ENCODE measurements at regions not wholly inside any gene's neighbourhood (a gene's known extent, or its start where the extent isn't known, plus 50 kb on each side); places are given as distances from the start of the nearest gene placed in this dataset.
"Not testable (repeated sequence)": the region's sequence is repeated elsewhere in the genome, so short reads cannot be mapped to it uniquely, and the experiment has no call there.

DNA sequence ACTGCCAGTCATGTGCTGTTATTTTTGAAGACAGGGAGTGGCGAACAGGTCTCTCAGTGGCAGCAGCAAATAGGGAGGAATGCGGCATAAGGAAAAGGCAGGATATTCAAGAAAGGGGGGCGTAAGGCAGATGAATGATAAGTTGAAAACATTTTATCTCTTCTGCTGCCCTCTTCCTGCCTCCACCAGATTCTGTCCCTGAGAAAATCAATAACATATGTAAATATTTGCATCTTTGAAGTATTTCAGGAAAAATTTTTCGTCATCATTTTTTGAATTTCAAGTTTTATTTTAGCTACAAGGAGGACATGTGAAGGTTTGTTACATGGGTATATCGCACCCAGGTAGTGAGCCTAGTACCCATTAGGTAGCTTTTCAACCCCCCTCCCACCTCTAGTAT, 616.7 kb downstream of the MCTP2 start:
- no peak for DNase-seq

DNA sequence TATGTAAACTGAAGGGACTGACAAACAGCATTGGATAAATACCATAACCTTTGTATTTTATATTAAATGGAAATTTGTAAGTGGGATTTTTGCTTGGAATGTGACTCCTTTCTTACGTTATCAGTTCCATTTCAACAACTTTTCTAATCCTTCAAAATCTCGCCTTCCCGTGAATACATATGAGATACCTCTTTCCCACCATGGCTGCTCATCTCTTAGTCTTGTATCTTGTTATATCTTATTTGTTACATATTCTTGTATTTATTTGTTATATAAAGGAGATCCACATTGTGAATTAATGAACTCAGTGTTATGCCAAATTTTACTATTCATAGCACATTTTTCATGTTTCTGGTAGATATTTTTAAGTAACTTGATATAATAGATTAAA, 623.7 kb downstream of the MCTP2 start:
- DNase-seq: no peak

DNA sequence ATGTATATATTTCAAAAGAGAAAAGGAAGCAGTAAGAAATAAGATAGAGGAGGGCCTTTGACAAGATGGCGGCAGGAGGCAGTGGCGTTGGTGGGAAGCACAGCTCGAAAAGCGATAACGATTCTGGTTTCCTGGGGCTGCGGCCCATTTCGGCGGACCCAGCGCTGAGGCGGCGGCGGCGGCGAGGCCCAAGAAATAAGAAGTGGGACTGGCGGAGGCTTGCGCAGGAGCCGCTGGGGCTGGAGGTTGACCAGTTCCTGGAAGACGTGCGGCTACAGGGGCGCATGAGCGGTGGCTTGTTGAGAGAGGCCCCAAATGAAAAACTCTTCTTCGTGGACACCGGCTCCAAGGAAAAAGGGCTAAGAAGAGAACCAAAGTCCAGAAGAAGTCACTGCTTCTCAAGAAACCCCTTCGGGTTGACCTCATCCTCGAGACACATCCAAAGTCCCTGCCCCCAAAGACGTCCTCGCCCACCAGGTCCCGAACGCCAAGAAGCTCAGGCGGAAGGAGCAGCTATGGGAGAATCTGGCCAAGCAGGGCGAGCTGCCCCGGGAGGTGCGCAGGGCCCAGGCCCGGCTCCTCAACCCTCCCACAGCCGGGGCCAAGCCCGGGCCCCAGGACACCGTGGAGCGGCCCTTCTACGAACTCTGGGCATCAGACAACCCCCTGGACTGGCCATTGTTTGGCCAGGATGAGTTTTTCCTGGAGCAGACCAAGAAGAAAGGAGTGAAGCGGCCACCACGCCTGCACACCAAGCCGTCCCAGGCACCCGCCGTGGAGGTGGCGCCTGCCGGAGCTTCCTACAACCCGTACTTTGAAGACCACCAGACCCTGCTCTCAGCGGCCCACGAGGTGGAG, 624.3 kb downstream of the MCTP2 start:
- DNase-seq: no peak

- DNase-seq: no peak
Observed at GRCh38 chr15:94856267-94856854, 625.0 kb downstream of the MCTP2 start.

DNA sequence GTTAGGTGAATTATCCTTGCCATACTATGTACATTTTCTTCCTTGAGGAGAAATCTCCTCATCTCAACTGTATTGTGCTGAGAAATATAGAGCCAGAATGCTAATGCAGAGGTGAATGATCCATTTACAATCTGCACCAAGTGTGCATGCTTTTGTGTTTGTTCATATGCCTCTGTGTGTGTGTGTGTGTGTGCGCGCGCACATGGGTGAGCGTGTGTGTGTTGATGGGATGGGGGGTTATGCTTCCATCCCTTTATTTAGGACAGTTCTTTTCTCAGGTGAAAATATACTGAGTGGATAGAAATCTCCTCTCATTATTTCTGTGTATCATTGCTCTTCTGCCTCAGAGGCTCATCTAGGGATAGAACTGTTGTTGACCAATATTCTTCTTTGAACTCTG, 626.1 kb downstream of the MCTP2 start:
- DNase-seq: no peak

DNA sequence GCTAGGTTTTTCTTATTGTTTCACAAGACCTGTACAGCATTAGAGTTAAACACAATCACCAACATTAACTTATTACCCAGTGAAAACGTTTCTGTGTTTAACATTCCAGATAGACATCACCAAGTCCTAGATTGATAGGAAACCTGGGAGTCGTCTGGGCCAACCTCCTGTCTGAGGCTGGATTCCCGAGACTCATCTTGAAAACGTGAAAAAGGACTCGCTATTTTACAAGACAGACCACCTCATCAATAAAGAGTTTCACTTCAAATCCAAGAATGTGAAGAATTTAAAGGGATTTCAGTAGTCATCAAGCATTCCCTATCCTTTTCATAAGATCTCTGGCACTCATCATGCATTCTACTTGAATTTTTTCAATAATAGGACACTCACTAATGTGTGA, 626.6 kb downstream of the MCTP2 start:
- no peak for DNase-seq

GRCh38 chr15:94858449-94858848, 627.1 kb downstream of the MCTP2 start:
- DNase-seq: no peak

GRCh38 chr15:94858920-94859319, 627.6 kb downstream of the MCTP2 start:
- DNase-seq: no peak

DNA sequence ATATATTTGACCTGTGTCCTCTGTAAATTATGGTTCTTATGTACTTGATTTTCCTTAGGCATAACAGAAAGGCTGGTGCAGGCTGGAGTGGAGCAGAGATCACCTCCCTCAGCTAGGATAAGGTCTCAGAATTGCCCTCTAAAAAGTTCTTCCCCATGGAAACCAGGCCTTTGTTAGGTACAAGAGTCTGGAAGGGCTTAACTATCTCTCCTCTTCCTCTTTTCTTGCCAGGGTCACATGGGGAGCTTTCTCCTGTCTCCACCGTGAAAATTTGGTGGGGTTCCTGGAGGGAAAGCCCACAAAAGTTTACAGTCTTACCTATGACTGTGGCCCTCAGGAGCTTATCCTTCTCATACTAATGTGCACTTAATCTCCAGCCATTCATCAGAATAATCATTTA, 633.2 kb downstream of the MCTP2 start:
- no peak for DNase-seq

DNA sequence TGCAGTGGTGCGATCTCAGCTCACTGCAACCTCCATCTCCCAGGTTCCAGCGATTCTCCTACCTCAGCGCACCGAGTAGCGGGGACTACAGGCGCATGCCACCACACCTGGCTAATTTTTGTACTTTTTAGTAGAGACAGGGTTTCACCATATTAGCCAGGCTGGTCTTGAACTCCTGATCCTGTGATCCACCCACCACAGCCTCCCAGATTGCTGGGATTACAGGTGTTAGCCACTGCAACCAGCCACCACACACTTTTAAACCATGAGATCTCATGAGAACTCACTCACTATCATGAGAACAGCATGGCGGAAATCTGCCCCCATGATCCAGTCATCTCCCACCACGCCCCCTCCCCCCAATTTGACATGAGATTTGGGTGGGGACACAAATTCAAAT, 636.9 kb downstream of the MCTP2 start:
- DNase-seq: not testable (repeated sequence)

GRCh38 chr15:94875550-94875949, 644.2 kb downstream of the MCTP2 start:
- no peak for DNase-seq

DNA sequence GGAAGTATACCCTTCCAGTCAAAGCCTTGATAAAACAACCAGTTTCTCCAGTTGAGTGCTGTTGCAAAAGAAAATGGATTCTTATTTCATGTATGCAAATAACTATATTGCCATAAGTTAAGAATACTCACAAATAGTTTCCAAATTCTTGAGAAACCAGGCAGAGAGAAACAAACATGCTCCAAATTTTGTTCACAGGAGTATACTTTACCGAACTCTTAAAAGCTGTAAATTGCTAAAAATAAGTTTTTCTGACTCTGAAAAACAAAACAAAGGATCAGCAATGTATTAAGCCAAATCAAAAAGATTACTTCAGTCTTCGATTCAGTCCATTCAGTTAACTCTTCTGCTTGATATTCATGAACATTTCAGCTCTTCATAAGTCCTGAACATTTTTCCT, 646.5 kb downstream of the MCTP2 start:
- DNase-seq: no peak

DNA sequence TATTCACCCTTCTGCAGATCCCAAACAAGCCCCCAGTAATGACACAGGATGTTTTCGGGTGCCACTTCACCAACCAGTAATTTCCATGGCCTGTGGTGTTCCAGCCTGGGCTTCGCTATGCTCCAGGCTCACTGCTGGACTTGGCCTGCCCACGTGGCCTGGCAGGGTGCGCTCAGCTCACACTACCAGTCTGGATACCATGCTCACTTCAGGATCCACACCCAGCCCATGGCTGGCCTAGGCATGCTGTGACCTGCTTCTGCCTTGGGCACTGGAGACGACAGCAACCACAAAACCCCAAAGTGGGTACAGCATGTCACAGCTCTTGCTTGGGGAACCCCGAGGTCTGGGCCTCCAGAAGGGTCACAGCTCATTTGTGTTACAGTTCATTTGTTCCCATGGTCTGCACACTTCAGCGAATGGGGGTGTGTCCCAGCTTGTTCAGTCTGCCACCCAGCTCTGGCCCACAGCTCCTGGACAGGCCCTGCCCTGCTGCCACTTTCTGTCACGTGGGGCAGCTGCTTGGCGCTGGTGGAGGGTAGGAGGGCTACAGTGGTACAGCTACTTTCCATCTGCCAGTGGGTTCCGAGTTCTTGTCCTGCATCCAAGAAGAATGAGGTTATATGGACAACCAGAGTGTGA, 650.8 kb downstream of the MCTP2 start:
- no peak for DNase-seq

DNA sequence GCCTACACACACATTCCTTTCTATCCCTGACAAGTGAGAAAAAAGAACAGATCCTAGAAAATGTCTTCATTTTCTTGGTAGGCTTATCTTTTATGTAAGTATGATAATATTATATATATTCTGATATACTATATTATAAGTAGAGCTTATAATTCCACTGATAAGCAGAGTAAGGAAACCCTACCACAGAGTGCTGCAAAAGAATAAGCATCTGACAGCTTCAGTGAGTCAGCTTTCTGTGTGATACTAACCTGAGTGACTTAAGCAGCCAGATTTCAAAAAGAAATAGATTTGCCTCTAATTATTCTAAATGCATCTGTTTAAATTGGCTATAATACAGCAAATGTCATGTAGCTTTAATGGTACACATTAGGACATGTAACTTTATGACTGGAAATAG, 656.0 kb downstream of the MCTP2 start:
- DNase-seq: no peak

- DNase-seq: no peak
Observed at GRCh38 chr15:94889153-94889552, 657.8 kb downstream of the MCTP2 start.

- DNase-seq: no peak
Observed at GRCh38 chr15:94893091-94893490, 661.7 kb downstream of the MCTP2 start.

- no peak for DNase-seq
Observed at GRCh38 chr15:94894056-94894455, 662.7 kb downstream of the MCTP2 start.

GRCh38 chr15:94909510-94909909, 678.1 kb downstream of the MCTP2 start:
- DNase-seq: no peak

- no peak for DNase-seq
Observed at GRCh38 chr15:94910166-94910565, 678.8 kb downstream of the MCTP2 start.

DNA sequence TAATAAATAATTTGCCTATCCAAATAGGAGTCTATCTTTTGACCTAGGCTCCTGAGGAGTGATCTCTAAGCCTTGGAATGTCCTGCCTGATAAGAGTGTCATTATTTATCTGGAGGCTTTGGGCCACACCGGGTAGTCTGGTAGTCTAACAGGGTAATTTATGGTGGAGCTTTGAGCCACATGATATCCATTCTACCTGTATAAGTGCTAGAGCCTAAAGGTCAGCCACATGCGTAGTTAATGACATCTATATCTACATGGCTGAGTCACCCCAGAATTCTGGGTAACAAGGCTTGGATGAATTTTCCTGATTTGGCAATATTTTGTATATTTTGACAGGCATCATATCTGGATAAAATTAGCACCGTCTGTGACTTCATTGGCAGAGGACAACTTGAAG, 681.4 kb downstream of the MCTP2 start:
- DNase-seq: no peak

- DNase-seq: no peak
Observed at GRCh38 chr15:94917068-94917467, 685.7 kb downstream of the MCTP2 start.

DNA sequence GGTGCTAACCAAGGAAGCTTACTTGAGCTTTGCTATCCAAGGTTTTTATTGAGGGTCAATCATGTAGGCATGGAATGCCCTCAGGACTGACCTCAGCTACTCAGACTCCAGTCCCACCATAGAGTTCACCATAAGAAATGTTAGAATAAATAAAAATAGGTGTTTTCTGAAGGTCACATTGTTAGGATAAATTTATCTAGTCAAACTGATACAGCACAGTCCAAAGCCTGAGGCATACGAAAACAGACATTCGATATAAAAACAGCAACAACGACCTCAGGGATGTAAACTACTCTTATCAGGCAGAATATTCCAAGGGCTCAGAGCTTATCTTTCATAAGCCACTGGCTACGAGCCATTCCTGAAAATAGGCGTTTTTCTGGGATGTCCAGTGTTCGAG, 690.6 kb downstream of the MCTP2 start:
- DNase-seq: no peak

DNA sequence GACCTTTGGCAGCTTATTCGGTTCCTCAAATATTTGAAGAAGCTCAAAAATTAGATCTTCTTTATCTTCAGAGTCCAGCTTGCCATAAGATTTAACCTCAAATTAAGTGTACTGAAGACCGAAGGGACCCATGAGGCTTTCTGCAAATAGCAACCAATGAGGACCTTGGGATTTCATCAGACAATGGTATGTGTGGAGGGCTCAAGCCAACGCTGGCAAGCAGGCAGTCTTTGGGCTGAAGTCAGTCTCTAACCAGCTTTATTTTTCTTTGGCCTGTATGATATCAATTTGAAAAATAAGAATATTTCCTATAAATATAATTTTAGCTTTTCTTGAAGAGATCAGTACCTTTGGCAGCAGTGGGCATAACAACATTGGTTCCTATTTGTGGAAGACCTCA, 692.7 kb downstream of the MCTP2 start:
- DNase-seq: no peak

- no peak for DNase-seq
Observed at GRCh38 chr15:94924971-94925598, 693.7 kb downstream of the MCTP2 start.
